ENCODE measurements at regions not wholly inside any gene's neighbourhood (a gene's known extent, or its start where the extent isn't known, plus 50 kb on each side); places are given as distances from the start of the nearest gene placed in this dataset.

- TF ChIP-seq CTCF (IDR thresholded peaks at IDR 0.05; ENCODE audit: low read depth, low read length) (no peak), EZH2phosphoT487 (IDR thresholded peaks at IDR 0.05; ENCODE audit: low read depth) (no peak)
- Histone ChIP-seq H4K20me1 (ENCODE audit: insufficient read depth, low read length) (no peaks in the 10 kb centered on the region), H3K36me3 (replicated peaks; ENCODE audit: low read depth, low read length) (no peaks in the 10 kb centered on the region), H3K9me3 (ENCODE audit: insufficient read depth, low read length) (no peaks in the 10 kb centered on the region), H3K9ac (ENCODE audit: low read length) (no peak overlapping the region), H3K27me3 (ENCODE audit: low read depth, low read length) (no peaks in the 10 kb centered on the region), H3K79me2 (ENCODE audit: low read length) (no peaks in the 10 kb centered on the region), H3K4me2 (ENCODE audit: low read length) (no peak overlapping the region), H3K4me3 (ENCODE audit: low read length) (no peak overlapping the region), H3K4me1 (ENCODE audit: low read length) (peaks cover 12% of the 10 kb centered on the region), H2AFZ (ENCODE audit: low read depth, low read length) (no peak overlapping the region), H3K27ac (ENCODE audit: low read length) (no peak overlapping the region)
Measured at GRCh38 chr5:106755066-106755465, 915.7 kb downstream of the EFNA5 start.

- Histone ChIP-seq H3K4me1 (ENCODE audit: low read length) (no peaks in the 10 kb centered on the region), H2AFZ (ENCODE audit: low read depth, low read length) (no peak overlapping the region), H3K36me3 (replicated peaks; ENCODE audit: low read depth, low read length) (no peaks in the 10 kb centered on the region), H4K20me1 (ENCODE audit: insufficient read depth, low read length) (no peaks in the 10 kb centered on the region), H3K4me3 (ENCODE audit: low read length) (no peak overlapping the region), H3K79me2 (ENCODE audit: low read length) (no peaks in the 10 kb centered on the region), H3K27ac (ENCODE audit: low read length) (no peak overlapping the region), H3K9ac (ENCODE audit: low read length) (no peak overlapping the region), H3K4me2 (ENCODE audit: low read length) (no peak overlapping the region), H3K9me3 (ENCODE audit: insufficient read depth, low read length) (no peaks in the 10 kb centered on the region), H3K27me3 (ENCODE audit: low read depth, low read length) (no peaks in the 10 kb centered on the region)
- TF ChIP-seq EZH2phosphoT487 (IDR thresholded peaks at IDR 0.05; ENCODE audit: low read depth) (no peak), CTCF (IDR thresholded peaks at IDR 0.05; ENCODE audit: low read depth, low read length) (no peak)
Measured at GRCh38 chr5:106749826-106750225, 920.9 kb downstream of the EFNA5 start.

DNA sequence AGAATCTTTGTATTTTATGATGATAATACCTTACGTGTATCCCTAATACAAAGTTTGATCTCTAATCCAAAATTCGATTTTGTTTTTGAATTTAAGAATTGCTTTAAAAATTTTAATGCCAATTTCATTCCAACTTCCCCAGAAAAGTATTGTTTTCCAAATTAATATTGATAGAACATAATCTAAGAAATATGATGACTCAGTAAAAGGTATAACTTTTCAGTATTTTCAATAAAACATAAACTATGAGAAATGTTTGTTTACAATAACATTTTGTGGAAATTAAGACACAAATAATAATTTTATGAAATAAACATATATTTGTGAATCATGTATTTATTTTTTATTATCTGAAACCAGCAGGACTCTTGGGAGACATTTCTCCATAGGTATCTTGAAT, 931.6 kb downstream of the EFNA5 start:
- no peaks in the 10 kb centered on the region for H3K36me3 ChIP-seq (replicated peaks; ENCODE audit: low read depth, low read length)
- H3K4me2 ChIP-seq (ENCODE audit: low read length) = no peak overlapping the region
- no peaks in the 10 kb centered on the region for H3K27me3 ChIP-seq (ENCODE audit: low read depth, low read length)
- no peaks in the 10 kb centered on the region for H3K9me3 ChIP-seq (ENCODE audit: insufficient read depth, low read length)
- H2AFZ ChIP-seq (ENCODE audit: low read depth, low read length) = no peak overlapping the region
- H4K20me1 ChIP-seq (ENCODE audit: insufficient read depth, low read length) = no peaks in the 10 kb centered on the region
- TF ChIP-seq CTCF (IDR thresholded peaks at IDR 0.05; ENCODE audit: low read depth, low read length) (no peak), EZH2phosphoT487 (IDR thresholded peaks at IDR 0.05; ENCODE audit: low read depth) (no peak)
- H3K4me3 ChIP-seq (ENCODE audit: low read length) = no peak overlapping the region
- H3K27ac ChIP-seq (ENCODE audit: low read length) = no peak overlapping the region
- no peaks in the 10 kb centered on the region for H3K79me2 ChIP-seq (ENCODE audit: low read length)
- no peak overlapping the region for H3K9ac ChIP-seq (ENCODE audit: low read length)
- H3K4me1 ChIP-seq (ENCODE audit: low read length) = no peaks in the 10 kb centered on the region

GRCh38 chr5:106737111-106737510, 933.6 kb downstream of the EFNA5 start:
- Histone ChIP-seq H3K9ac (ENCODE audit: low read length) (no peak overlapping the region), H3K36me3 (replicated peaks; ENCODE audit: low read depth, low read length) (no peaks in the 10 kb centered on the region), H3K9me3 (ENCODE audit: insufficient read depth, low read length) (no peaks in the 10 kb centered on the region), H2AFZ (ENCODE audit: low read depth, low read length) (no peak overlapping the region), H4K20me1 (ENCODE audit: insufficient read depth, low read length) (no peaks in the 10 kb centered on the region), H3K4me3 (ENCODE audit: low read length) (no peak overlapping the region), H3K27me3 (ENCODE audit: low read depth, low read length) (no peaks in the 10 kb centered on the region), H3K4me1 (ENCODE audit: low read length) (no peaks in the 10 kb centered on the region), H3K4me2 (ENCODE audit: low read length) (no peak overlapping the region), H3K27ac (ENCODE audit: low read length) (no peak overlapping the region), H3K79me2 (ENCODE audit: low read length) (no peaks in the 10 kb centered on the region)
- no peak for TF ChIP-seq CTCF (IDR thresholded peaks at IDR 0.05; ENCODE audit: low read depth, low read length)
- TF ChIP-seq EZH2phosphoT487 (IDR thresholded peaks at IDR 0.05; ENCODE audit: low read depth) = no peak
